ENCODE measurements at regions not wholly inside any gene's neighbourhood (a gene's known extent, or its start where the extent isn't known, plus 50 kb on each side); places are given as distances from the start of the nearest gene placed in this dataset.
"Not testable (repeated sequence)": the region's sequence is repeated elsewhere in the genome, so short reads cannot be mapped to it uniquely, and the experiment has no call there.

DNA sequence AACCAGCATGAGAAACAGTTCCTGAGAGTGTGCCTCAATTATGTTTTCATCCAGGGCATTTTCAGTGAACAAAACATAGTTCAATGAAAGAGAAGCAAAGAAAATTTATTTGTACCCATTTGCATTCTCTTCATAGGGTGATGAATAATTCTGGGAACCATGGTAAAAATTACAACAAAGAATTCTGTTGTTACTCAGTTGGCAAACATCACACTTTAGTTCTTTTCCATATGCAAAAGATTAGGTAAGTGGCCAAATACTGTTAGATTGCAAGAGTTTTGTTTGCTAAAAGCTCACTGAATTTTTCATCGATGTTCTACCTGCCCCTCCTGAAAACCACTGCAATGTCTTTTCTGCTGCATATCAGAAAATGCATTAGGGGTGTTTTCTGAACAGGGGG, 132.4 kb upstream of the RGS6 start:
- FAIRE-seq (no peak), DNase-seq (no peak)
- no peaks in the 10 kb centered on the region for H3K36me3 ChIP-seq (ENCODE audit: control insufficient read depth in 2 of 3, insufficient read depth in 3 of 3, low read length in 3 of 3)
- no peak overlapping the region for H3K9ac ChIP-seq (ENCODE audit: low read length in 3 of 3)
- no peak overlapping the region for H3K4me3 ChIP-seq (ENCODE audit: low read length in 3 of 3)
- no peak overlapping the region for H3K27ac ChIP-seq (ENCODE audit: low read depth in 2 of 2, low read length in 2 of 2)
- TF ChIP-seq, protein P1, sequence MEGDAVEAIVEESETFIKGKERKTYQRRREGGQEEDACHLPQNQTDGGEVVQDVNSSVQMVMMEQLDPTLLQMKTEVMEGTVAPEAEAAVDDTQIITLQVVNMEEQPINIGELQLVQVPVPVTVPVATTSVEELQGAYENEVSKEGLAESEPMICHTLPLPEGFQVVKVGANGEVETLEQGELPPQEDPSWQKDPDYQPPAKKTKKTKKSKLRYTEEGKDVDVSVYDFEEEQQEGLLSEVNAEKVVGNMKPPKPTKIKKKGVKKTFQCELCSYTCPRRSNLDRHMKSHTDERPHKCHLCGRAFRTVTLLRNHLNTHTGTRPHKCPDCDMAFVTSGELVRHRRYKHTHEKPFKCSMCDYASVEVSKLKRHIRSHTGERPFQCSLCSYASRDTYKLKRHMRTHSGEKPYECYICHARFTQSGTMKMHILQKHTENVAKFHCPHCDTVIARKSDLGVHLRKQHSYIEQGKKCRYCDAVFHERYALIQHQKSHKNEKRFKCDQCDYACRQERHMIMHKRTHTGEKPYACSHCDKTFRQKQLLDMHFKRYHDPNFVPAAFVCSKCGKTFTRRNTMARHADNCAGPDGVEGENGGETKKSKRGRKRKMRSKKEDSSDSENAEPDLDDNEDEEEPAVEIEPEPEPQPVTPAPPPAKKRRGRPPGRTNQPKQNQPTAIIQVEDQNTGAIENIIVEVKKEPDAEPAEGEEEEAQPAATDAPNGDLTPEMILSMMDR (IDR thresholded peaks at IDR 0.05; ENCODE audit: borderline replicate concordance, extremely low read depth, insufficient read depth), result no peak
- no peaks in the 10 kb centered on the region for H3K4me1 ChIP-seq (ENCODE audit: control insufficient read depth in 2 of 3, insufficient read depth in 2 of 3, low read depth in 1 of 3, low read length in 3 of 3)
- H3K27me3 ChIP-seq (ENCODE audit: control insufficient read depth, insufficient read depth, low read length), result no peaks in the 10 kb centered on the region
- intact Hi-C loops (cut with DNase I), result no loop called here
- H3K9me3 ChIP-seq (ENCODE audit: control insufficient read depth in 2 of 3, insufficient read depth in 1 of 3, low read length in 3 of 3), result no peaks in the 10 kb centered on the region

DNA sequence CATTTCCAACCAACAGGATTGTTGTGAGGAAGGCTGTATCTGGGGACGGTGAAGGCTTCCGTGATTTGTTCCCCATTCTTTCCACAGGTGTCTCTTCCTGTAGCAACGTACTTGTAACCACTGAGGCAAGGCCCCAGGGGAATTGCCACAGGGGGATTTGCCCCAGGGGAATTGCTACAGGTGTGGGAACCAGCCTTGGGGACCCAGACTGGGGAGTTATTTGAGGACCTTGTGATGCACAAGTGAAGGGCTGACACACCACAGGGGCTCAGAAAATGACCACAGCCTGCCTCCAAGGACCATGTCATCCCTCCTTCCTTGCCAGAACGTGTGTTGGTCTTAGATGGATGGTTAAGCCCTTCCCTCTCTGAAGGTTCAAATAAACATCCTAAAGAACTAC, 131.4 kb upstream of the RGS6 start:
- H3K4me1 ChIP-seq (ENCODE audit: control insufficient read depth in 2 of 3, insufficient read depth in 2 of 3, low read depth in 1 of 3, low read length in 3 of 3), result no peaks in the 10 kb centered on the region
- H3K9me3 ChIP-seq (ENCODE audit: control insufficient read depth in 2 of 3, insufficient read depth in 1 of 3, low read length in 3 of 3), result no peaks in the 10 kb centered on the region
- no peak for DNase-seq
- intact Hi-C loops (cut with DNase I), result no loop called here
- TF ChIP-seq, protein P1 (IDR thresholded peaks at IDR 0.05; ENCODE audit: borderline replicate concordance, extremely low read depth, insufficient read depth), result no peak
- H3K4me3 ChIP-seq (ENCODE audit: low read length in 3 of 3), result no peak overlapping the region
- H3K27me3 ChIP-seq (ENCODE audit: control insufficient read depth, insufficient read depth, low read length), result no peaks in the 10 kb centered on the region
- H3K9ac ChIP-seq (ENCODE audit: low read length in 3 of 3), result no peak overlapping the region
- FAIRE-seq, result no peak
- H3K36me3 ChIP-seq (ENCODE audit: control insufficient read depth in 2 of 3, insufficient read depth in 3 of 3, low read length in 3 of 3), result no peaks in the 10 kb centered on the region
- no peak overlapping the region for H3K27ac ChIP-seq (ENCODE audit: low read depth in 2 of 2, low read length in 2 of 2)

DNA sequence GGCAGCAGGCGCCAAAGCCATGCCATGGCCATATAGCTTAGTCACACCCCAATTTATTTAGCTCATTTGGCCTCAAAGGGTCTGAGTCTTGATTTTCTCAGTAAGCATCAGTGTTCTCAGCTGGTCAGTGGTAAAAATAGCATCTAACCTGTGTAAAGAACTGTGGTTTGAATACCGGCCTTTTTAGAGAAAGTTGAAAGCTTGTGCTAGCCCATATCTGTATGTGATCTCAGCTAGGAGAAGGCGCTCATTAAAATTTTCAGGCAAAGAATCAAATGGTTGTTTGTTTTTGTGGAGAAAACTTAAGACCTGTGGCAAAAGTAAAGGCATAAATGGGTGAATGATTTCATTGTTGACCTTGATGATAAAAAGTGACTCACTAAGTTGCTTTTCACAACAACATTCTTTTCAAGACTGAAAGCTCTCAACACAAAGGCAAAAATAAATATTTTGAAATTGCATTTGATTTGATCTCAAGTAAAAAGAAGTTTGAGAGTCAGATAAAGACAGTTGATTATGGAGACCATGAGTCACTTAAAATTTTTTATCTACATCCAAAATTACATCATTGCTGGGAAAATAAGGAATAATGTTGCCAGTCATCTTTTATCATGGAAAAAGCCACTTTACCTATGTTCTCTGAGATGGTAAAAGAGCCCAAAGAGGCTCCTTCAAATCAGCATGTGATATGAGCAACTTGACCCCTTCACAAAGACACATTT, 128.5 kb upstream of the RGS6 start:
- H3K4me1 ChIP-seq (ENCODE audit: control insufficient read depth in 2 of 3, insufficient read depth in 2 of 3, low read depth in 1 of 3, low read length in 3 of 3), result no peaks in the 10 kb centered on the region
- no peaks in the 10 kb centered on the region for H3K9me3 ChIP-seq (ENCODE audit: control insufficient read depth in 2 of 3, insufficient read depth in 1 of 3, low read length in 3 of 3)
- DNase-seq (no peak), FAIRE-seq (no peak)
- H3K4me3 ChIP-seq (ENCODE audit: low read length in 3 of 3), result no peak overlapping the region
- H3K27me3 ChIP-seq (ENCODE audit: control insufficient read depth, insufficient read depth, low read length), result no peaks in the 10 kb centered on the region
- intact Hi-C loops (cut with DNase I), result no loop called here
- no peak overlapping the region for H3K27ac ChIP-seq (ENCODE audit: low read depth in 2 of 2, low read length in 2 of 2)
- TF ChIP-seq, protein P1 (IDR thresholded peaks at IDR 0.05; ENCODE audit: borderline replicate concordance, extremely low read depth, insufficient read depth), result no peak
- no peak overlapping the region for H3K9ac ChIP-seq (ENCODE audit: low read length in 3 of 3)
- no peaks in the 10 kb centered on the region for H3K36me3 ChIP-seq (ENCODE audit: control insufficient read depth in 2 of 3, insufficient read depth in 3 of 3, low read length in 3 of 3)

DNA sequence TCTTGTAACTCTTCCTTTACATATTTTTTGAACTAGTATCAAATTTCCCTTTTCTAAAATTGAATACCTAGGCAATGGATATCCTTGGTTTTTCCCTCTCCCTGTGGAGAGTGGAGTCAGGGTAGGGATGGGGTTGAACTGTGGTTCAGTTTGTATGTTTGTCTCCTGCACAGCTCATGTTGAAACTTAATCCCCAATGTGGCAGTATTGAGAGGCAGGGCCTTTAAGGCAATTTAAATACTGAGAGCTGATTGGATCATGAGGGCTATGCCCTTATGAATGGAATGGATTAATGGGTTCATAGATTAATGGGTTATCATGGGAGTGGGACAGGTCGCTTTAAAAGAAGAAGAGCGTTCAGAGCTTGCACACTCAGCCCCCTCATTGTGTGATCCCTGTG, 127.2 kb upstream of the RGS6 start:
- Histone ChIP-seq H3K4me3 (ENCODE audit: low read length in 3 of 3) (no peak overlapping the region), H3K27ac (ENCODE audit: low read depth in 2 of 2, low read length in 2 of 2) (no peak overlapping the region), H3K36me3 (ENCODE audit: control insufficient read depth in 2 of 3, insufficient read depth in 3 of 3, low read length in 3 of 3) (no peaks in the 10 kb centered on the region), H3K4me1 (ENCODE audit: control insufficient read depth in 2 of 3, insufficient read depth in 2 of 3, low read depth in 1 of 3, low read length in 3 of 3) (no peaks in the 10 kb centered on the region), H3K9me3 (ENCODE audit: control insufficient read depth in 2 of 3, insufficient read depth in 1 of 3, low read length in 3 of 3) (no peaks in the 10 kb centered on the region), H3K27me3 (ENCODE audit: control insufficient read depth, insufficient read depth, low read length) (no peaks in the 10 kb centered on the region), H3K9ac (ENCODE audit: low read length in 3 of 3) (no peak overlapping the region)
- TF ChIP-seq, protein P1 (IDR thresholded peaks at IDR 0.05; ENCODE audit: borderline replicate concordance, extremely low read depth, insufficient read depth), result no peak
- intact Hi-C loops (cut with DNase I), result no loop called here
- FAIRE-seq, result no peak
- DNase-seq, result no peak

DNA sequence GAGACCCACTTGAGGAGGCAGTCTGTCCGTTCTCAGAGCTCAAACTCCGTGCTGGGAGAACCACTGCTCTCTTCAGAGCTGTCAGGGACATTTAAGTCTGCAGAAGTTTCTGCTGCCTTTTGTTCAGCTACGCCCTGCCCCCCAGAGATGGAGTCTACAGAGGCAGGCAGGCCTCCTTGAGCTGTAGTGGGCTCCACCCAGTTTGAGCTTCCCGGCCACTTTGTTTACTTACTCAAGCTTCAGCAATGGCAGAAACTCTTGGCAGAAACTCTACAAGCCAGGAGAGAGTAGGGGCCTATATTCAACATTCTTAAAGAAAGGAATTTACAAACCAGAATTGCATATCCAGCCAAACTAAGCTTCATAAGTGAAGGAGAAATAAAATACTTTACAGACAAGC, 125.2 kb upstream of the RGS6 start:
- H3K27ac ChIP-seq (ENCODE audit: low read depth in 2 of 2, low read length in 2 of 2); H3K36me3 ChIP-seq (ENCODE audit: control insufficient read depth in 2 of 3, insufficient read depth in 3 of 3, low read length in 3 of 3); H3K9me3 ChIP-seq (ENCODE audit: control insufficient read depth in 2 of 3, insufficient read depth in 1 of 3, low read length in 3 of 3); intact Hi-C loops (cut with DNase I); H3K4me3 ChIP-seq (ENCODE audit: low read length in 3 of 3); H3K4me1 ChIP-seq (ENCODE audit: control insufficient read depth in 2 of 3, insufficient read depth in 2 of 3, low read depth in 1 of 3, low read length in 3 of 3); DNase-seq; H3K27me3 ChIP-seq (ENCODE audit: control insufficient read depth, insufficient read depth, low read length); FAIRE-seq; H3K9ac ChIP-seq (ENCODE audit: low read length in 3 of 3): not testable (repeated sequence)

Measured in kidney (tissue), 13 donors.